ENCODE measurements at regions not wholly inside any gene's neighbourhood (a gene's known extent, or its start where the extent isn't known, plus 50 kb on each side); places are given as distances from the start of the nearest gene placed in this dataset.

DNA sequence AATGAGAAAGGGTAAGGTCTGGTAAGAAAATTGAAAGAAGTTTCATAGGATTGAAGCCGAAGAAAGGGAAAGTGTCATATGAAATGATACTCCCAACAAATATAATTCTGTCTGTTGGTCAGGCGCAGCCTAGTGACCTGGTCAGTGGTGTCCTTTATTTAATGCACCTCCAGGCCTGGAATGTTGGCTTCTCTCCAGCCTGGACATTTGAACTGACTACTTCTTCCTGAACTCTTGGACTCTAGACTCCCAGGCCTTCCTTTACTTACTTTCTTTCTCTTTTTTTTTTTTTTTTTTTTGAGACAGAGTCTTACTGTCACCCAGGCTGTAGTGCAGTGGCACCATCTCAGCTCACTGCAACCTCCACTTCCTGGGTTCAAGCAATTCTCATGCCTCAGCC, 1381.5 kb upstream of the WWC1 start:
- TF ChIP-seq, protein P1, sequence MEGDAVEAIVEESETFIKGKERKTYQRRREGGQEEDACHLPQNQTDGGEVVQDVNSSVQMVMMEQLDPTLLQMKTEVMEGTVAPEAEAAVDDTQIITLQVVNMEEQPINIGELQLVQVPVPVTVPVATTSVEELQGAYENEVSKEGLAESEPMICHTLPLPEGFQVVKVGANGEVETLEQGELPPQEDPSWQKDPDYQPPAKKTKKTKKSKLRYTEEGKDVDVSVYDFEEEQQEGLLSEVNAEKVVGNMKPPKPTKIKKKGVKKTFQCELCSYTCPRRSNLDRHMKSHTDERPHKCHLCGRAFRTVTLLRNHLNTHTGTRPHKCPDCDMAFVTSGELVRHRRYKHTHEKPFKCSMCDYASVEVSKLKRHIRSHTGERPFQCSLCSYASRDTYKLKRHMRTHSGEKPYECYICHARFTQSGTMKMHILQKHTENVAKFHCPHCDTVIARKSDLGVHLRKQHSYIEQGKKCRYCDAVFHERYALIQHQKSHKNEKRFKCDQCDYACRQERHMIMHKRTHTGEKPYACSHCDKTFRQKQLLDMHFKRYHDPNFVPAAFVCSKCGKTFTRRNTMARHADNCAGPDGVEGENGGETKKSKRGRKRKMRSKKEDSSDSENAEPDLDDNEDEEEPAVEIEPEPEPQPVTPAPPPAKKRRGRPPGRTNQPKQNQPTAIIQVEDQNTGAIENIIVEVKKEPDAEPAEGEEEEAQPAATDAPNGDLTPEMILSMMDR (IDR thresholded peaks at IDR 0.05 in 4 of 5, conservative IDR thresholded peaks at IDR 0.05 in 1 of 5) = no peak
- no peak for TF ChIP-seq POLR2A (IDR thresholded peaks at IDR 0.05)

Data from gastrocnemius medialis (tissue), 4 donors.